ENCODE measurements at regions not wholly inside any gene's neighbourhood (a gene's known extent, or its start where the extent isn't known, plus 50 kb on each side); places are given as distances from the start of the nearest gene placed in this dataset.

DNA sequence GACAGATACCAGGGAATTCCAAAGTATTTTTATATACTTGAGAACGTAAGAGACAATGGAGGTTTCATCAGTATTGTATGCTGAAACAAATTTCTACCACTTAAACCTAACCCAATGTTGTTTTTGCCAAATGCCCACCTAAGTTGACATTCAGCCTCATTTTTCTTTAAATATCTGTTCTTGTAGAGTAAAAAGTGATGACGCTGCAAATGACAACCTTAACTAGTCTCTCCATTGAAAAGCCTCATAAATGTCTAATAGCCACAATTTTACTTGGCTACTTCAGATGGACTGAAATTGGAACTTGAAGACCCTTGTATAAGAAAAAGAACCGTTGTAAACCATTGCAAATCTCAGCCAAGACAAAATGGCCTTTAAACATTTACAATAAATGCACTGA is 176.9 kb downstream of the CRPPA start:
- POLR2A ChIA-PET = no interaction called here
- no TSS peak for BruUV-seq (replicated peaks)
- TF ChIP-seq CTCF (IDR thresholded peaks at IDR 0.05; ENCODE audit: unreplicated experiment) = no peak

GRCh38 chr7:16242920-16243319 is 178.4 kb downstream of the CRPPA start:
- no peak overlapping the region for H3K27ac Mint-ChIP-seq (ENCODE audit: low read depth, unreplicated experiment)
- H3K4me3 Mint-ChIP-seq (ENCODE audit: unreplicated experiment) = no peak overlapping the region
- ChIA-PET POLR2A (no interaction called here), CTCF (no interaction called here)
- intact Hi-C loops (cut with micrococcal nuclease) = no loop called here
- no peak for DNase-seq (ENCODE audit: unreplicated experiment)
- no peaks in the 10 kb centered on the region for H3K36me3 Mint-ChIP-seq (ENCODE audit: insufficient read depth, unreplicated experiment)
- H3K4me1 Mint-ChIP-seq (ENCODE audit: insufficient read depth, unreplicated experiment) = no peaks in the 10 kb centered on the region
- no peak for TF ChIP-seq CTCF (IDR thresholded peaks at IDR 0.05; ENCODE audit: unreplicated experiment)
- no peaks in the 10 kb centered on the region for H3K9me3 Mint-ChIP-seq (ENCODE audit: unreplicated experiment)
- no peaks in the 10 kb centered on the region for H3K27me3 Mint-ChIP-seq (ENCODE audit: insufficient read depth, unreplicated experiment)
- no TSS peak for BruUV-seq (replicated peaks)

More for the DNA sequence above, 176.9 kb downstream of the CRPPA start:
- H3K36me3 Mint-ChIP-seq (ENCODE audit: insufficient read depth, unreplicated experiment) = no peaks in the 10 kb centered on the region
- intact Hi-C loops (cut with micrococcal nuclease) = no loop called here
- H3K4me1 Mint-ChIP-seq (ENCODE audit: insufficient read depth, unreplicated experiment) = no peaks in the 10 kb centered on the region
- H3K9me3 Mint-ChIP-seq (ENCODE audit: unreplicated experiment) = no peaks in the 10 kb centered on the region
- no peak for DNase-seq (ENCODE audit: unreplicated experiment)
- CTCF ChIA-PET = no interaction called here
- no peaks in the 10 kb centered on the region for H3K27me3 Mint-ChIP-seq (ENCODE audit: insufficient read depth, unreplicated experiment)
- H3K4me3 Mint-ChIP-seq (ENCODE audit: unreplicated experiment) = no peak overlapping the region
- H3K27ac Mint-ChIP-seq (ENCODE audit: low read depth, unreplicated experiment) = no peak overlapping the region

- no peak for DNase-seq (ENCODE audit: unreplicated experiment)
- Mint-ChIP-seq H3K4me3 (ENCODE audit: unreplicated experiment) (no peak overlapping the region), H3K27me3 (ENCODE audit: insufficient read depth, unreplicated experiment) (no peaks in the 10 kb centered on the region), H3K4me1 (ENCODE audit: insufficient read depth, unreplicated experiment) (no peaks in the 10 kb centered on the region), H3K36me3 (ENCODE audit: insufficient read depth, unreplicated experiment) (no peaks in the 10 kb centered on the region), H3K27ac (ENCODE audit: low read depth, unreplicated experiment) (no peak overlapping the region), H3K9me3 (ENCODE audit: unreplicated experiment) (no peaks in the 10 kb centered on the region)
- POLR2A ChIA-PET = no interaction called here
- intact Hi-C loops (cut with micrococcal nuclease) = no loop called here
- CTCF ChIA-PET = interaction anchor here (0.6 kb wide), 1 partner anchor 10 kb away, joined by 3 read pairs; no protein-coding TSS in a partner anchor
- TF ChIP-seq CTCF (IDR thresholded peaks at IDR 0.05; ENCODE audit: unreplicated experiment) = no peak
- BruUV-seq (replicated peaks) = no TSS peak
Observed at GRCh38 chr7:16241017-16241416, 180.3 kb downstream of the CRPPA start.

GRCh38 chr7:16236381-16236780 is 185.0 kb downstream of the CRPPA start:
- intact Hi-C loops (cut with micrococcal nuclease) = no loop called here
- POLR2A ChIA-PET = no interaction called here

More at GRCh38 chr7:16236381-16236780, 185.0 kb downstream of the CRPPA start:
- BruUV-seq (replicated peaks) = no TSS peak
- Mint-ChIP-seq H3K36me3 (ENCODE audit: insufficient read depth, unreplicated experiment) (no peaks in the 10 kb centered on the region), H3K4me1 (ENCODE audit: insufficient read depth, unreplicated experiment) (peaks cover 5% of the 10 kb centered on the region), H3K9me3 (ENCODE audit: unreplicated experiment) (no peaks in the 10 kb centered on the region), H3K27ac (ENCODE audit: low read depth, unreplicated experiment) (no peak overlapping the region), H3K27me3 (ENCODE audit: insufficient read depth, unreplicated experiment) (no peaks in the 10 kb centered on the region), H3K4me3 (ENCODE audit: unreplicated experiment) (no peak overlapping the region)
- CTCF ChIA-PET = interaction anchor here (0.6 kb wide), 1 partner anchor 129 kb away, joined by 3 read pairs; no protein-coding TSS in a partner anchor
- DNase-seq (ENCODE audit: unreplicated experiment) = no peak
- no peak for TF ChIP-seq CTCF (IDR thresholded peaks at IDR 0.05; ENCODE audit: unreplicated experiment)
